NOMO-1 (cell line): ENCODE measurements at regions not wholly inside any gene's neighbourhood (a gene's known extent, or its start where the extent isn't known, plus 50 kb on each side); places are given as distances from the start of the nearest gene placed in this dataset.
"Not testable (repeated sequence)": the region's sequence is repeated elsewhere in the genome, so short reads cannot be mapped to it uniquely, and the experiment has no call there.

Experiments
- DNase-seq, 2 experiments: peaks; one replicate each; lab custom pipeline; 2025; ENCODE audit not compliant: unreplicated experiment in 2 of 2; lab: John Stamatoyannopoulos, UW

- no peak for DNase-seq
Measured at GRCh38 chr3:71973274-71974030, 188.5 kb upstream of the PROK2 start.

- DNase-seq = no peak
Measured at GRCh38 chr3:71972031-71972430, 187.1 kb upstream of the PROK2 start.

GRCh38 chr3:71968544-71968943 lies 183.6 kb upstream of the PROK2 start:
- no peak for DNase-seq

GRCh38 chr3:71966185-71966584 lies 181.2 kb upstream of the PROK2 start:
- DNase-seq = no peak

- no peak for DNase-seq
Measured at GRCh38 chr3:71964170-71964569, 179.2 kb upstream of the PROK2 start.

GRCh38 chr3:71962561-71963240 lies 177.8 kb upstream of the PROK2 start:
- no peak for DNase-seq

GRCh38 chr3:71961891-71962290 lies 176.9 kb upstream of the PROK2 start:
- DNase-seq = no peak

GRCh38 chr3:71961378-71961777 lies 176.4 kb upstream of the PROK2 start:
- no peak for DNase-seq

GRCh38 chr3:71958533-71958932 lies 173.6 kb upstream of the PROK2 start:
- no peak for DNase-seq

- DNase-seq = no peak
Measured at GRCh38 chr3:71956716-71957115, 171.8 kb upstream of the PROK2 start.

GRCh38 chr3:71956069-71956340 lies 171.1 kb upstream of the PROK2 start:
- DNase-seq = no peak

GRCh38 chr3:71955240-71956068 lies 170.5 kb upstream of the PROK2 start:
- DNase-seq = peak; percentile 39 to 44

- DNase-seq = no peak
Measured at GRCh38 chr3:71951842-71952241, 166.9 kb upstream of the PROK2 start.

GRCh38 chr3:71951361-71951760 lies 166.4 kb upstream of the PROK2 start:
- no peak for DNase-seq

- no peak for DNase-seq
Measured at GRCh38 chr3:71949442-71949841, 164.5 kb upstream of the PROK2 start.

- no peak for DNase-seq
Measured at GRCh38 chr3:71944482-71945065, 159.6 kb upstream of the PROK2 start.

- DNase-seq = no peak
Measured at GRCh38 chr3:71942432-71943187, 157.7 kb upstream of the PROK2 start.

GRCh38 chr3:71940486-71940885 lies 155.5 kb upstream of the PROK2 start:
- no peak for DNase-seq

- DNase-seq = not testable (repeated sequence)
Measured at GRCh38 chr3:71938081-71938480, 153.1 kb upstream of the PROK2 start.

- no peak for DNase-seq
Measured at GRCh38 chr3:71936681-71937080, 151.7 kb upstream of the PROK2 start.
